Neuronal stem cell (in vitro differentiated cells): ENCODE measurements at regions not wholly inside any gene's neighbourhood (a gene's known extent, or its start where the extent isn't known, plus 50 kb on each side); places are given as distances from the start of the nearest gene placed in this dataset.

Experiments used
- DNase-seq: peaks from one replicate; pipeline ENCODE4 v3.0.0-alpha.2; 2013; ENCODE audit warnings: low spot score
- H2AFZ ChIP-seq: one replicate; pipeline ENCODE4 v1.6.1; 2013; ENCODE audit warnings: mild to moderate bottlenecking, low read length, inconsistent platforms
- H2AK5ac ChIP-seq: 2 replicates; pipeline ENCODE4 v1.6.1; 2013; ENCODE audit warnings: low read depth, mild to moderate bottlenecking, inconsistent platforms, low read length, moderate library complexity, mixed read lengths
- H2BK120ac ChIP-seq: 2 replicates; pipeline ENCODE4 v1.6.1; 2013; ENCODE audit warnings: low read depth, mild to moderate bottlenecking, inconsistent platforms, low read length, moderate library complexity, mixed read lengths
- H2BK12ac ChIP-seq: one replicate; pipeline ENCODE4 v1.6.1; 2013; ENCODE audit warnings: low read length, inconsistent platforms
- H2BK15ac ChIP-seq: 2 replicates; pipeline ENCODE4 v1.6.1; 2013; ENCODE audit warnings: mild to moderate bottlenecking, low read length, inconsistent platforms, mixed read lengths
- H2BK5ac ChIP-seq: one replicate; pipeline ENCODE4 v1.6.1; 2013; ENCODE audit warnings: inconsistent platforms, mild to moderate bottlenecking, low read length, moderate library complexity
- H3K14ac ChIP-seq: one replicate; pipeline ENCODE4 v1.6.1; 2013; ENCODE audit warnings: low read length, inconsistent platforms
- H3K18ac ChIP-seq: 2 replicates; pipeline ENCODE4 v1.6.1; 2013; ENCODE audit warnings: low read length, inconsistent platforms
- H3K23ac ChIP-seq: 2 replicates; pipeline ENCODE4 v1.6.1; 2013; ENCODE audit warnings: low read depth, mild to moderate bottlenecking, mixed read lengths, low read length, inconsistent platforms; ENCODE audit not compliant: poor library complexity
- H3K27ac ChIP-seq: replicated peaks from 3 replicates; pipeline ENCODE4 v1.5.1; 2013; ENCODE audit warnings: low read length, inconsistent platforms
- H3K27me3 ChIP-seq, 3 experiments: 2 replicates each; pipeline ENCODE4 v1.6.1; 2013; ENCODE audit warnings: low read length in 3 of 3, mild to moderate bottlenecking in 2 of 3, inconsistent platforms in 1 of 3, low read depth in 1 of 3, mixed read lengths in 1 of 3, moderate library complexity in 1 of 3; ENCODE audit not compliant: control insufficient read depth in 3 of 3, insufficient read depth in 3 of 3
- H3K36me3 ChIP-seq, 2 donors: replicated peaks in 1 of 2; 2 replicates each; pipeline ENCODE4 v1.6.1; 2013; ENCODE audit warnings: low read length in 2 of 2; ENCODE audit not compliant: control insufficient read depth in 2 of 2, insufficient read depth in 2 of 2
- H3K4ac ChIP-seq: 2 replicates; pipeline ENCODE4 v1.6.1; 2013; ENCODE audit warnings: inconsistent platforms, mild to moderate bottlenecking, low read length, moderate library complexity
- H3K4me1 ChIP-seq, 2 donors: 1 replicate in 1 of 2; 2 replicates in 1 of 2; pipeline ENCODE4 v1.6.1; 2013; ENCODE audit warnings: low read length in 2 of 2, low read depth in 1 of 2; ENCODE audit not compliant: control insufficient read depth in 2 of 2, insufficient read depth in 1 of 2
- H3K4me2 ChIP-seq: one replicate; pipeline ENCODE4 v1.6.1; 2013; ENCODE audit warnings: mild to moderate bottlenecking, low read length, inconsistent platforms; ENCODE audit not compliant: insufficient read depth, poor library complexity, severe bottlenecking
- H3K4me3 ChIP-seq, 2 donors: 2 replicates each; pipeline ENCODE4 v1.5.1; 2013; ENCODE audit warnings: low read length in 2 of 2, mild to moderate bottlenecking in 2 of 2, inconsistent platforms in 1 of 2, moderate library complexity in 1 of 2
- H3K79me1 ChIP-seq: one replicate; pipeline ENCODE4 v1.6.1; 2013; ENCODE audit warnings: low read depth, mild to moderate bottlenecking, inconsistent platforms, low read length, moderate library complexity
- H3K9ac ChIP-seq: one replicate; pipeline ENCODE4 v1.6.1; 2013; ENCODE audit warnings: mild to moderate bottlenecking, low read depth, low read length, inconsistent platforms; ENCODE audit not compliant: poor library complexity
- H3K9me3 ChIP-seq, 2 donors: replicated peaks in 1 of 2; 2 replicates each; pipeline versions ENCODE3 to v1.6.1; 2013; ENCODE audit warnings: low read length in 2 of 2, mild to moderate bottlenecking in 2 of 2, inconsistent platforms in 1 of 2, low read depth in 1 of 2, mixed read lengths in 1 of 2, moderate library complexity in 1 of 2; ENCODE audit not compliant: control insufficient read depth in 2 of 2, insufficient read depth in 1 of 2
- H4K8ac ChIP-seq: one replicate; pipeline ENCODE4 v1.6.1; 2013; ENCODE audit warnings: low read depth, mild to moderate bottlenecking, inconsistent platforms, low read length, moderate library complexity
- H4K91ac ChIP-seq: one replicate; pipeline ENCODE4 v1.6.1; 2013; ENCODE audit warnings: low read length, low read depth, mild to moderate bottlenecking, inconsistent platforms; ENCODE audit not compliant: poor library complexity
- WGBS, 2 donors: extraction: QIAGEN DNeasy Blood & Tissue Kit; methylation state at CpG; one replicate each; pipeline ENCODE4 v1.1.7; 2013; ENCODE audit warnings: missing lambda C conversion rate in 2 of 2, mixed read lengths in 1 of 2; ENCODE audit not compliant: insufficient read length in 2 of 2, insufficient replicate concordance in 1 of 2; ENCODE audit errors: extremely low coverage in 2 of 2; 5-methylcytosine and 5-hydroxymethylcytosine counted together

GRCh38 chr1:223456747-223457146 is 63.5 kb downstream of the CCDC185 start:
- no peak for DNase-seq
- H3K9me3 ChIP-seq = no peaks in the 10 kb centered on the region
- H3K79me1 ChIP-seq = no peaks in the 10 kb centered on the region
- no peak overlapping the region for H2BK12ac ChIP-seq
- H3K18ac ChIP-seq = no peak overlapping the region
- H2AFZ ChIP-seq = no peak overlapping the region
- H4K8ac ChIP-seq = no peak overlapping the region
- no peak overlapping the region for H3K4me3 ChIP-seq
- no peaks in the 10 kb centered on the region for H3K36me3 ChIP-seq
- H3K4me2 ChIP-seq = no peak overlapping the region
- no peak overlapping the region for H2BK5ac ChIP-seq
- H3K4me1 ChIP-seq = no peaks in the 10 kb centered on the region
- H2AK5ac ChIP-seq = no peak overlapping the region
- no peak overlapping the region for H3K9ac ChIP-seq
- no peak overlapping the region for H2BK15ac ChIP-seq
- H3K4ac ChIP-seq = no peak overlapping the region
- no peak overlapping the region for H3K14ac ChIP-seq
- H2BK120ac ChIP-seq = no peak overlapping the region
- no CpG with 5 or more reads among the region's 4 CpGs for WGBS, 2 donors
- H3K23ac ChIP-seq = no peak overlapping the region
- H3K27me3 ChIP-seq = no peaks in the 10 kb centered on the region
- H3K27ac ChIP-seq = no peak overlapping the region
- H4K91ac ChIP-seq = no peak overlapping the region

GRCh38 chr1:223460566-223461189 is 67.5 kb downstream of the CCDC185 start:
- Histone ChIP-seq H3K4ac (no peak overlapping the region), H2BK15ac (no peak overlapping the region), H3K9me3 (no peaks in the 10 kb centered on the region), H4K91ac (no peak overlapping the region), H3K4me3 (no peak overlapping the region), H4K8ac (no peak overlapping the region), H3K27me3 (no peaks in the 10 kb centered on the region), H3K4me2 (no peak overlapping the region), H3K14ac (no peak overlapping the region), H3K27ac (no peak overlapping the region), H3K79me1 (no peaks in the 10 kb centered on the region), H3K36me3 (no peaks in the 10 kb centered on the region), H2AK5ac (no peak overlapping the region), H3K23ac (no peak overlapping the region), H3K18ac (no peak overlapping the region), H2BK5ac (no peak overlapping the region), H3K9ac (no peak overlapping the region), H2BK12ac (no peak overlapping the region), H2BK120ac (no peak overlapping the region), H2AFZ (no peak overlapping the region), H3K4me1 (peaks cover 0 to 6% of the 10 kb centered on the region in 2 donors)
- no CpG with 5 or more reads among the region's 4 CpGs for WGBS, 2 donors
- DNase-seq = no peak

- Histone ChIP-seq H4K91ac (no peak overlapping the region), H3K9me3 (no peaks in the 10 kb centered on the region), H3K23ac (no peak overlapping the region), H3K79me1 (peaks cover 3% of the 10 kb centered on the region), H3K36me3 (no peaks in the 10 kb centered on the region), H2BK12ac (no peak overlapping the region), H2AFZ (no peak overlapping the region), H3K18ac (no peak overlapping the region), H3K4me3 (no peak overlapping the region), H3K9ac (no peak overlapping the region), H2AK5ac (no peak overlapping the region), H4K8ac (no peak overlapping the region), H3K4ac (no peak overlapping the region), H2BK5ac (no peak overlapping the region), H3K4me1 (peaks cover 0 to 6% of the 10 kb centered on the region in 2 donors), H3K14ac (no peak overlapping the region), H3K27ac (peak overlapping the region; percentile 19), H3K27me3 (no peaks in the 10 kb centered on the region), H2BK120ac (no peak overlapping the region), H2BK15ac (no peak overlapping the region), H3K4me2 (no peak overlapping the region)
- WGBS, 2 donors = no CpG with 5 or more reads among the region's 5 CpGs
- no peak for DNase-seq
Observed at GRCh38 chr1:223462047-223462630, 68.9 kb downstream of the CCDC185 start.

- Histone ChIP-seq H3K79me1 (peaks cover 3% of the 10 kb centered on the region), H3K27ac (no peak overlapping the region), H3K4me2 (no peak overlapping the region), H4K8ac (no peak overlapping the region), H3K9ac (no peak overlapping the region), H3K4me3 (no peak overlapping the region), H3K27me3 (no peaks in the 10 kb centered on the region), H3K14ac (no peak overlapping the region), H3K18ac (no peak overlapping the region), H2AFZ (no peak overlapping the region), H3K4me1 (peaks cover 0 to 6% of the 10 kb centered on the region in 2 donors), H2AK5ac (no peak overlapping the region), H3K36me3 (no peaks in the 10 kb centered on the region), H3K9me3 (no peaks in the 10 kb centered on the region), H2BK15ac (no peak overlapping the region), H3K23ac (no peak overlapping the region), H2BK120ac (no peak overlapping the region), H2BK12ac (no peak overlapping the region), H3K4ac (no peak overlapping the region), H4K91ac (no peak overlapping the region), H2BK5ac (no peak overlapping the region)
- WGBS, 2 donors = no CpG with 5 or more reads among the region's 3 CpGs
- DNase-seq = no peak
Observed at GRCh38 chr1:223462866-223463404, 69.7 kb downstream of the CCDC185 start.
